H9 (cell line): ENCODE measurements at regions not wholly inside any gene's neighbourhood (a gene's known extent, or its start where the extent isn't known, plus 50 kb on each side); places are given as distances from the start of the nearest gene placed in this dataset.

Source experiments
- DNase-seq: peaks from one replicate; pipeline ENCODE4 v3.0.0-alpha.2; 2017
- H2AFZ ChIP-seq: one replicate; pipeline ENCODE4 v1.6.1; 2013; ENCODE audit warnings: mild to moderate bottlenecking, low read length, control low read depth, moderate library complexity
- H2AK5ac ChIP-seq: 2 replicates; pipeline ENCODE4 v1.6.1; 2013; ENCODE audit warnings: low read length, control low read depth, mixed read lengths; ENCODE audit not compliant: insufficient read length
- H2BK120ac ChIP-seq: one replicate; pipeline ENCODE4 v1.6.1; 2013; ENCODE audit warnings: low read depth, mild to moderate bottlenecking, low read length, control low read depth, inconsistent platforms; ENCODE audit not compliant: poor library complexity, severe bottlenecking
- H2BK12ac ChIP-seq: 2 replicates; pipeline ENCODE4 v1.6.1; 2013; ENCODE audit warnings: low read length, control low read depth, mixed read lengths, low read depth; ENCODE audit not compliant: insufficient read length
- H2BK15ac ChIP-seq: 2 replicates; pipeline ENCODE4 v1.6.1; 2013; ENCODE audit warnings: low read depth, low read length, control low read depth
- H2BK20ac ChIP-seq: one replicate; pipeline ENCODE4 v1.6.1; 2013; ENCODE audit warnings: low read depth, mild to moderate bottlenecking, low read length, control low read depth, inconsistent platforms; ENCODE audit not compliant: poor library complexity, severe bottlenecking
- H2BK5ac ChIP-seq: 2 replicates; pipeline ENCODE4 v1.6.1; 2013; ENCODE audit warnings: low read length, control low read depth, mixed read lengths; ENCODE audit not compliant: insufficient read length
- H3K14ac ChIP-seq: 2 replicates; pipeline ENCODE4 v1.6.1; 2013; ENCODE audit warnings: low read length, control low read depth; ENCODE audit not compliant: insufficient read depth
- H3K18ac ChIP-seq: 2 replicates; pipeline ENCODE4 v1.6.1; 2013; ENCODE audit warnings: low read depth, mild to moderate bottlenecking, mixed read lengths, low read length, control low read depth; ENCODE audit not compliant: insufficient read length
- H3K23ac ChIP-seq: 2 replicates; pipeline ENCODE4 v1.6.1; 2013; ENCODE audit warnings: low read length, control low read depth, mixed read lengths, low read depth; ENCODE audit not compliant: insufficient read length
- H3K23me2 ChIP-seq: 2 replicates; pipeline ENCODE4 v1.6.1; 2013; ENCODE audit warnings: low read depth, mild to moderate bottlenecking, mixed read lengths, low read length, control low read depth; ENCODE audit not compliant: insufficient read length, poor library complexity, severe bottlenecking
- H3K27ac ChIP-seq: 2 replicates; pipeline ENCODE4 v1.5.1; 2013; ENCODE audit warnings: low read length, control low read depth, mixed read lengths, low read depth; ENCODE audit not compliant: insufficient read length
- H3K27me3 ChIP-seq: 2 replicates; pipeline ENCODE4 v1.6.1; 2013; ENCODE audit warnings: low read length, control low read depth, inconsistent platforms; ENCODE audit not compliant: insufficient read depth
- H3K4ac ChIP-seq: 2 replicates; pipeline ENCODE4 v1.6.1; 2013; ENCODE audit warnings: low read depth, mild to moderate bottlenecking, control low read depth, inconsistent platforms, low read length, moderate library complexity
- H3K4me1 ChIP-seq: 2 replicates; pipeline ENCODE4 v1.6.1; 2013; ENCODE audit warnings: low read length, control low read depth, inconsistent platforms; ENCODE audit not compliant: insufficient read depth
- H3K4me2 ChIP-seq: 2 replicates; pipeline ENCODE4 v1.6.1; 2013; ENCODE audit warnings: low read length, control low read depth, mixed read lengths; ENCODE audit not compliant: insufficient read length, insufficient read depth
- H3K56ac ChIP-seq: 2 replicates; pipeline ENCODE4 v1.6.1; 2013; ENCODE audit warnings: low read depth, mild to moderate bottlenecking, mixed read lengths, low read length, control low read depth; ENCODE audit not compliant: insufficient read length
- H3K79me1 ChIP-seq: 2 replicates; pipeline ENCODE4 v1.6.1; 2013; ENCODE audit warnings: low read depth, mild to moderate bottlenecking, moderate library complexity, low read length, control low read depth, inconsistent platforms; ENCODE audit not compliant: insufficient read depth, poor library complexity, severe bottlenecking
- H3K79me2 ChIP-seq: 2 replicates; pipeline ENCODE4 v1.6.1; 2013; ENCODE audit warnings: low read length, control low read depth, inconsistent platforms; ENCODE audit not compliant: insufficient read depth
- H3K9ac ChIP-seq: 2 replicates; pipeline ENCODE4 v1.6.1; 2013; ENCODE audit warnings: low read length, control low read depth, mixed read lengths; ENCODE audit not compliant: insufficient read length; ENCODE audit errors: extremely low read depth
- H3K9me3 ChIP-seq: one replicate; pipeline ENCODE4 v1.6.1; 2013; ENCODE audit warnings: low read depth, low read length, inconsistent platforms; ENCODE audit not compliant: control insufficient read depth
- H3T11ph ChIP-seq: one replicate; pipeline ENCODE4 v1.6.1; 2013; ENCODE audit warnings: mild to moderate bottlenecking, low read length, control low read depth, inconsistent platforms
- H4K20me1 ChIP-seq: one replicate; pipeline ENCODE4 v1.6.1; 2013; ENCODE audit not compliant: control insufficient read depth, insufficient read length, insufficient read depth
- H4K5ac ChIP-seq: 2 replicates; pipeline ENCODE4 v1.6.1; 2013; ENCODE audit warnings: low read depth, mild to moderate bottlenecking, mixed read lengths, low read length, control low read depth; ENCODE audit not compliant: insufficient read length
- H4K8ac ChIP-seq: replicated peaks from 2 replicates; pipeline ENCODE4 v1.6.1; 2013; ENCODE audit warnings: low read length, control low read depth, mixed read lengths, low read depth; ENCODE audit not compliant: insufficient read length
- H4K91ac ChIP-seq: 2 replicates; pipeline ENCODE4 v1.6.1; 2013; ENCODE audit warnings: low read depth, mild to moderate bottlenecking, moderate library complexity, mixed read lengths, low read length, control low read depth; ENCODE audit not compliant: insufficient read length
- H3K27ac Mint-ChIP-seq, 3 experiments: 2 replicates in 2 of 3; 3 replicates in 1 of 3; pipeline ENCODE4 v1.8.0; 2020 to 2021; ENCODE audit warnings: mixed read lengths in 3 of 3, mild to moderate bottlenecking in 1 of 3, moderate library complexity in 1 of 3
- H3K27me3 Mint-ChIP-seq: 2 replicates; pipeline ENCODE4 v1.8.0; 2021; ENCODE audit warnings: low read depth, mild to moderate bottlenecking, moderate library complexity, mixed read lengths
- H3K36me3 Mint-ChIP-seq, 3 experiments: 2 replicates in 2 of 3; 3 replicates in 1 of 3; pipeline ENCODE4 v1.8.0; 2020 to 2021; ENCODE audit warnings: low read depth in 3 of 3, mixed read lengths in 3 of 3; ENCODE audit not compliant: insufficient read depth in 1 of 3
- H3K4me1 Mint-ChIP-seq, 2 experiments: 2 replicates each; pipeline ENCODE4 v1.8.0; 2020; ENCODE audit warnings: mixed read lengths in 2 of 2
- H3K4me3 Mint-ChIP-seq, 2 experiments: 2 replicates in 1 of 2; 3 replicates in 1 of 2; pipeline ENCODE4 v1.8.0; 2020 to 2021; ENCODE audit warnings: mild to moderate bottlenecking in 2 of 2, mixed read lengths in 2 of 2, moderate library complexity in 1 of 2
- H3K9me3 Mint-ChIP-seq, 2 experiments: 2 replicates in 1 of 2; 3 replicates in 1 of 2; pipeline ENCODE4 v1.8.0; 2020; ENCODE audit warnings: mild to moderate bottlenecking in 2 of 2, mixed read lengths in 2 of 2, moderate library complexity in 1 of 2
- CTCF ChIP-seq: fragments of 200-600 bp; sonication (generic); conservative IDR thresholded peaks from 3 replicates; pipeline ENCODE4 v1.8.0; 2021; ENCODE audit warnings: antibody characterized with exemption, mild to moderate bottlenecking

DNA sequence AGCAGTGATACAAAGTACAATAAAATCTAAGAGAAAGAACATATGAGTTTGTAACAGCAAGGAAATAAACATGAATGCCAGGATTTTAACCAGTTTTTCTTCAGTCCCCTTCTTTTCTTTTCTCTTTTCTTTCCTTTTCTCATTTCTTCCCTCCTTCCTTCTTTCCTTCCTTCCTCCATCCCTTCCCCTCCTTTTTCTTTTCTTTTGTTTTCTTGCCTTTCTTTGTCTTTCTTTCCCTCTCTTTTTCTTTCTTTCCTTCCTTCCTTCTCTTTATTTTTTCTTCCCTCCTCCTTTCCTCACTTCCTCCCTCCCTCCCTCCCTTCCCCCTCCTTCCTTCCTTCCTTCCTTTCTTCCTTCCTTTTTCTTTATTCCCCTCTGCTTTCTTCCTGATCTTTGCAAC is 142.8 kb upstream of the SYT4 start:
- Histone ChIP-seq H4K8ac (no peak overlapping the region), H3K9ac (no peak overlapping the region), H2BK20ac (no peak overlapping the region), H3K14ac (no peak overlapping the region), H4K5ac (no peak overlapping the region), H2BK5ac (no peak overlapping the region), H3T11ph (no peak overlapping the region), H4K91ac (no peak overlapping the region), H3K79me1 (no peaks in the 10 kb centered on the region), H3K27ac (no peak overlapping the region), H2BK12ac (no peak overlapping the region), H3K27me3 (no peaks in the 10 kb centered on the region), H3K9me3 (no peaks in the 10 kb centered on the region), H3K4me2 (no peak overlapping the region), H3K18ac (no peak overlapping the region), H2BK15ac (no peak overlapping the region), H3K4me1 (no peaks in the 10 kb centered on the region), H3K4ac (no peak overlapping the region), H2AK5ac (no peak overlapping the region), H2BK120ac (no peak overlapping the region), H2AFZ (no peak overlapping the region), H3K79me2 (no peaks in the 10 kb centered on the region), H3K56ac (no peak overlapping the region), H4K20me1 (no peaks in the 10 kb centered on the region), H3K23ac (no peak overlapping the region), H3K23me2 (no peaks in the 10 kb centered on the region)
- H3K27ac Mint-ChIP-seq, result no peak overlapping the region
- peaks cover 7 to 9% of the 10 kb centered on the region in 2 experiments; a peak in 3 of 5 replicates for H3K9me3 Mint-ChIP-seq
- TF ChIP-seq CTCF, result no peak
- no peak overlapping the region for H3K4me3 Mint-ChIP-seq
- DNase-seq, result no peak
- peaks cover 6 to 9% of the 10 kb centered on the region in 2 experiments for H3K4me1 Mint-ChIP-seq
- peaks cover 0 to 12% (median 0%) of the 10 kb centered on the region in 3 experiments; a peak in 2 of 7 replicates for H3K36me3 Mint-ChIP-seq
- no peaks in the 10 kb centered on the region for H3K27me3 Mint-ChIP-seq
